GM12865 (cell line): ENCODE measurements at regions not wholly inside any gene's neighbourhood (a gene's known extent, or its start where the extent isn't known, plus 50 kb on each side); places are given as distances from the start of the nearest gene placed in this dataset.

ENCODE experiments used
- DNase-seq: peaks from one replicate; pipeline ENCODE4 v3.0.0; 2010; ENCODE audit warnings: low read depth
- H3K4me3 ChIP-seq: 2 replicates; pipeline ENCODE4 v1.5.1; 2011; ENCODE audit warnings: mild to moderate bottlenecking, low read depth, low read length, control low read depth
- CTCF ChIP-seq: IDR thresholded peaks from 2 replicates; pipeline ENCODE4 v1.5.1; 2011; ENCODE audit warnings: low read length, control low read depth, low read depth, inconsistent platforms; ENCODE audit not compliant: insufficient read depth; ENCODE audit errors: missing control alignments

GRCh38 chr10:62911210-62911963 is 95.2 kb upstream of the EGR2 start:
- TF ChIP-seq CTCF: no peak
- no peak overlapping the region for H3K4me3 ChIP-seq
- DNase-seq: no peak

GRCh38 chr10:62907470-62908212 is 91.5 kb upstream of the EGR2 start:
- no peak for TF ChIP-seq CTCF
- peak; percentile 30 for DNase-seq
- H3K4me3 ChIP-seq: no peak overlapping the region

- no peak for DNase-seq
- no peak overlapping the region for H3K4me3 ChIP-seq
- TF ChIP-seq CTCF: no peak
These were observed 88.2 kb upstream of the EGR2 start for GRCh38 chr10:62904281-62904875.

DNA sequence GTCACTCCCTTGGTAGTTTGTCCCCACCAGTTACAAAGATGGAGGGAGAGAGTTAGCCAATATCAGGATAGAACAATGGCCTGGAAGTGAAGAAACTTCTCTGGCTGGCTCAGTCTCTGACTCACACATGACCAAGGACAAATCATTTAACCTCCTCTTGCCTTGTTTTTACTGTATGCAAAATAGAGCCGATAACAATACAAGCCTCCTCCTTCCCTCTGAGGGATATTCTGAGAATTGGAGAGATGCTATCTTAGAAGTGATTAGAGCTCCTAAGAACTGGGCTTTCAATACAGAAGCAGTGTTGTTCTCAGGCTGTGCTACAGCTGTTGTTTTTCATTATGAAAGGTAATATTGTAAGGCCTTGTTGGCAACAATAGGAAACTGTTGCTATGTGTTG is 87.7 kb upstream of the EGR2 start:
- DNase-seq: no peak
- H3K4me3 ChIP-seq: no peak overlapping the region
- no peak for TF ChIP-seq CTCF

DNA sequence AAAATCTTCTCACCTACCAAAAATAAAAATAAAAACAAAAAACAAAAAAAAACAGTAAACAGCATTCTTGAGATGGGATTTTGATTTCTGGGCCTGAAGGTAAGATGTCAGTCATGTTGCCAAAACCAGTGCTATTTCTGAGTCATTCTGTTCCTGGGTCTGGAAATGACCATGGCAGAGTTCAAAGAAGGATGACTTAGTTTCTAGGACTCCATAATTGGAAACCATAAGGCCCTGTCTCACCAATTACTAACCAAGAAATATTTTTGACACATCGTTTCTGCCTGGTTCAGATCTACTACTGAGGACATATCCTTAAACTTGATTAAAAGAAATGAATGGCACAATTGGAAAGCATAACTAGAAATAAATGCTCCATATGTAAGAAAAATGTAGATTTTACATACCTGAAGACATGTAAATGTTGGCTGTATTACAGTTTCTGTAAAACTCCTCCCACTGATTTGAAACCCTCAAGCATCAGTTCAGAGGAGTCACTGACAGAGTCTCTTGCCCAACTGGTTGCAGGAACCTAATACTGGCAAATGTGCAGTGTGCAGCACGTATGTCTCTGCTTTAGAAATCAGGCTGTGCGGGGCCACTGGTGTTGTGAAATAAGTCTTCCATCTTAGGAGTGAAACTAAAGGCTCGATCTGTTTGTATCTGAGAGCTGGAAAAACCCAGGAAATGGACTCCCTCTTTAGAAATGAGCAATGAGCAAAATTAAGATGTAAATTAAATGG is 84.8 kb upstream of the EGR2 start:
- peak; percentile 30 for DNase-seq
- no peak overlapping the region for H3K4me3 ChIP-seq
- TF ChIP-seq CTCF: no peak

DNA sequence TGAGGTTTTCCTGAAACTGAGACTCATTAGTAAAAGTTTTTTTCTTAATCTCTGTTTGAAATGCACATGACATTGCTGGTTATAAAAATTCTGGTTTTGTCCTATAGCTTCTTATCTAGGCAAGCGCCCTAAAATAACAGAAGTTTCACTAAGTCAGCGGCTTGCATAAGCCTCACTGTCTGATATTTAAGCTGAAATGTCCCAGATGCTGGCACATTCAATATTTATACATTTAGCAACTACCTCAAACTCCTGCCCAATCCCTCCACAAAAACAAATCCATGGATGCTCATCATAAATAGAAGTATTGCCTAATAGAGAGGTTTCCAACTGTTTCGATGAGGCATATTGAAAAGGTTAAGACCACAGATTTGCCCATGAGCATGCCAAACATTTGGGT is 83.1 kb upstream of the EGR2 start:
- H3K4me3 ChIP-seq: no peak overlapping the region
- no peak for DNase-seq
- TF ChIP-seq CTCF: no peak
